ENCODE measurements at regions not wholly inside any gene's neighbourhood (a gene's known extent, or its start where the extent isn't known, plus 50 kb on each side); places are given as distances from the start of the nearest gene placed in this dataset.

DNA sequence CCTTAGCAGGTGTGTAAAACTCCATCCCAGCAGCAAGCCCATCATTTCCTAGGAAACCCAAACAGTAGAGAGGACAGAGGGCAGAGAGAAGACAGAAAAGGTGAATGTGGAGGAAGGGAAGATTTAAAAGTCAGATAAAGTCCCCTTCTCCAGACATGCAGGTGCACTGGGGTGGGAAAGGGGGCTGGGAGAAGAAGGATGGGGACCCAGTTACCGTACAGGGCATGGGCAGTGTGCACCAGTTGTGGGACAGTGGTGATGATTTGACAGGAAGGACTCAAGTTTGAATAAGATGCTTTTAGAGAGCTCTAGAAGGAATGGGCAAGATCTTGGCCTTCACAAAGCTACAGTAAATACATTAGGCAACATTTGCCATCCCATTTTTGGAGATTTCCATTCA is 110.7 kb upstream of the PLXNA4 start:
- H3K4me1 ChIP-seq (ENCODE audit: insufficient read depth, low read length, severe bottlenecking): no peaks in the 10 kb centered on the region
- no peaks in the 10 kb centered on the region for H3F3A ChIP-seq (ENCODE audit: insufficient read depth, low read length)
- H3K4me2 ChIP-seq (ENCODE audit: low read length): no peak overlapping the region
- TF ChIP-seq EZH2 (IDR thresholded peaks at IDR 0.05; ENCODE audit: borderline replicate concordance, low read length): no peak
- no peak for TF ChIP-seq CTCF (IDR thresholded peaks at IDR 0.05; ENCODE audit: low read length)
- H3K9ac ChIP-seq (ENCODE audit: low read length): no peak overlapping the region
- H3K27me3 ChIP-seq (ENCODE audit: insufficient read depth, low read length): peaks cover 21% of the 10 kb centered on the region; the same call in 1 of the 2 replicates
- no peaks in the 10 kb centered on the region for H3K9me2 ChIP-seq (ENCODE audit: low read depth, low read length)
- no peaks in the 10 kb centered on the region for H4K20me1 ChIP-seq (ENCODE audit: insufficient read depth, low read length)
- no peaks in the 10 kb centered on the region; the same call in 1 of the 2 replicates for H3K36me3 ChIP-seq (ENCODE audit: insufficient read depth, low read length)
- no peaks in the 10 kb centered on the region for H3K79me2 ChIP-seq (ENCODE audit: insufficient read depth, low read length)
- H3K4me3 ChIP-seq (ENCODE audit: low read depth, low read length, poor library complexity, severe bottlenecking): no peak overlapping the region
- H2AFZ ChIP-seq (ENCODE audit: low read length): no peak overlapping the region
- peaks cover 4% of the 10 kb centered on the region; the same call in 1 of the 2 replicates for H3K9me3 ChIP-seq (ENCODE audit: low read length)
- no peak overlapping the region for H3K27ac ChIP-seq (ENCODE audit: low read depth, low read length, poor library complexity, severe bottlenecking)

DNA sequence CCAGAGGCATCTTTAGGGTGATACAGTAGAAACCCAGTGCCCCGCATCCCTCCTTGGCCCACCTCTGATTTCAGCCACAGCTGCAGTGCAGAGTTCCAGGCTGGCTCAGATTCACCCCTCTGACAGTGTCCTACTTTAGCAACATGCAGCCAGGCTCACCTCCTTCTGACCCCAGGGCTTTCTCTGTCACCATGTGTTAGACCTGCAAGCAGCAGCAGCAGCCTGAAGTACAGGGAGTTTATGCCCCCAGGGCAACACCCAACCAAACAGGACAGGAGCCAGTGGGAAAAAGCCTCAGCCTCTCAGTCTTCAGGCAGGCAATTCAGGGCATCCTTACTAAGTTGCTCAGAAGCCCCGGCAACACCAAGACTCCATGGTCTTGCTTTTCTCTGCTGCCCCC is 109.0 kb upstream of the PLXNA4 start:
- no peaks in the 10 kb centered on the region for H3F3A ChIP-seq (ENCODE audit: insufficient read depth, low read length)
- no peak for TF ChIP-seq CTCF (IDR thresholded peaks at IDR 0.05; ENCODE audit: low read length)
- TF ChIP-seq EZH2 (IDR thresholded peaks at IDR 0.05; ENCODE audit: borderline replicate concordance, low read length): no peak
- no peak overlapping the region for H3K4me3 ChIP-seq (ENCODE audit: low read depth, low read length, poor library complexity, severe bottlenecking)
- H3K36me3 ChIP-seq (ENCODE audit: insufficient read depth, low read length): no peaks in the 10 kb centered on the region; the same call in 1 of the 2 replicates
- peaks cover 4% of the 10 kb centered on the region; the same call in 1 of the 2 replicates for H3K9me3 ChIP-seq (ENCODE audit: low read length)
- H3K27me3 ChIP-seq (ENCODE audit: insufficient read depth, low read length): peaks cover 21% of the 10 kb centered on the region; the same call in 1 of the 2 replicates
- H3K4me2 ChIP-seq (ENCODE audit: low read length): no peak overlapping the region
- H3K4me1 ChIP-seq (ENCODE audit: insufficient read depth, low read length, severe bottlenecking): no peaks in the 10 kb centered on the region
- no peak overlapping the region for H3K27ac ChIP-seq (ENCODE audit: low read depth, low read length, poor library complexity, severe bottlenecking)
- no peaks in the 10 kb centered on the region for H3K9me2 ChIP-seq (ENCODE audit: low read depth, low read length)
- H2AFZ ChIP-seq (ENCODE audit: low read length): no peak overlapping the region
- H4K20me1 ChIP-seq (ENCODE audit: insufficient read depth, low read length): no peaks in the 10 kb centered on the region
- H3K9ac ChIP-seq (ENCODE audit: low read length): no peak overlapping the region
- H3K79me2 ChIP-seq (ENCODE audit: insufficient read depth, low read length): no peaks in the 10 kb centered on the region

DNA sequence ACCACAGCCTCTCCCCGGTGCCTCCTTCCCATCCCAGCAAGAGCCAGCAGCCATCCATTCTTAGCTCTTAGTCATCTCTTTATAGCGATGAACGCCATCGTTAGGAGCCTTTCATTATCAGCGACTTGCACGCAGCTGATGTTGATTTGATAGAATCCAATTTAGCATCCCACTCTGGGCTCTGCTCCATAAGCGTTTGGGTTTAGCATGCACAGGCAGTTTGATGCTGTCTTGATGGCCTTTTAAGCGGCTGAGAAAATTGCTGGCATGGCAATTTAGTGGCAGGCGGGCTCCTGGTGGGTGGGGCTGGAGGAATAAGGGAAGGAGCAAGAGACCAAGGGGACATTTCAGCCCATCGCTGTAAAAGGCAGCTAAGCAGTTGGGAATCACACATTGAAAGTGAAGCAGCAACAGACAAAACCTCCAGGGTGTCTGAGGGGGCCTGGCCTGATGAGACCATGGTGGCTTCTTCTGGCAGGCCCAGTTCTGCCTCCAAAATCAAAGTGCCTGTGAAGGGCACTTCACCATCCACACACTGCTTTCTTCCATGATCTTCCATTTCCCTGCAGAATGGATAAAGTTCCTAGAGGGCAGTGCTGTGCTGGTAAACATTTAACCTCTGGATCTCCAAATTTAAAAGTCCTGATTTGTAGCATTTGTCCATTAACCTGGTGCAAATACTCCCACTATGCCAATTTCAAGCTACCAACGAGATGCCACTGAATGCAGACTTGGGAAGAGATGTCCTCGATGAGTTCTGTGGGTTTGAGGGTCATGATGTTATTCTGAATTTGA is 107.8 kb upstream of the PLXNA4 start:
- Histone ChIP-seq H3K4me1 (ENCODE audit: insufficient read depth, low read length, severe bottlenecking) (no peaks in the 10 kb centered on the region), H3K27me3 (ENCODE audit: insufficient read depth, low read length) (peaks cover 21% of the 10 kb centered on the region; the same call in 1 of the 2 replicates)

More for the DNA sequence above, 107.8 kb upstream of the PLXNA4 start:
- H2AFZ ChIP-seq (ENCODE audit: low read length): no peak overlapping the region
- no peaks in the 10 kb centered on the region for H3K9me2 ChIP-seq (ENCODE audit: low read depth, low read length)
- H3K36me3 ChIP-seq (ENCODE audit: insufficient read depth, low read length): no peaks in the 10 kb centered on the region; the same call in 1 of the 2 replicates
- no peaks in the 10 kb centered on the region for H3F3A ChIP-seq (ENCODE audit: insufficient read depth, low read length)
- TF ChIP-seq EZH2 (IDR thresholded peaks at IDR 0.05; ENCODE audit: borderline replicate concordance, low read length) (no peak), CTCF (IDR thresholded peaks at IDR 0.05; ENCODE audit: low read length) (no peak)
- H4K20me1 ChIP-seq (ENCODE audit: insufficient read depth, low read length): no peaks in the 10 kb centered on the region
- no peak overlapping the region for H3K9ac ChIP-seq (ENCODE audit: low read length)
- H3K9me3 ChIP-seq (ENCODE audit: low read length): peaks cover 4% of the 10 kb centered on the region; the same call in 1 of the 2 replicates
- no peak overlapping the region for H3K4me3 ChIP-seq (ENCODE audit: low read depth, low read length, poor library complexity, severe bottlenecking)
- H3K4me2 ChIP-seq (ENCODE audit: low read length): no peak overlapping the region
- no peak overlapping the region for H3K27ac ChIP-seq (ENCODE audit: low read depth, low read length, poor library complexity, severe bottlenecking)
- no peaks in the 10 kb centered on the region for H3K79me2 ChIP-seq (ENCODE audit: insufficient read depth, low read length)

Measured in OCI-LY1 (cell line).